HepG2 (cell line): ENCODE measurements at regions not wholly inside any gene's neighbourhood (a gene's known extent, or its start where the extent isn't known, plus 50 kb on each side); places are given as distances from the start of the nearest gene placed in this dataset.

Experiments used
- ATAC-seq: fragments of 200-7000 bp; cut with Tn5 transposase; 3 replicates; pipeline ENCODE4 v1.9.1; 2020; ENCODE audit warnings: mild to moderate bottlenecking, moderate library complexity
- BruUV-seq: library from RNA; stranded (reverse); fragments of 400-500 nt; replicated peaks from 2 replicates; lab custom pipeline; 2021; lab: Mats Ljungman, UMichigan
- CTCF ChIA-PET: fragments of 300-600 bp; formaldehyde crosslinking; extraction: SDS; loops from one replicate; lab custom pipeline; 2021; ENCODE audit warnings: low total read pairs, inconsistent platforms, low intra/inter-chr PET ratio; lab: Yijun Ruan, JAX
- POLR2A ChIA-PET: fragments of 350-600 bp; sonication (Branson Sonifier 250); formaldehyde crosslinking; loops from one replicate; lab custom pipeline; 2020; ENCODE audit warnings: antibody characterized with exemption, inconsistent platforms; lab: Yijun Ruan, JAX
- DNase-seq: peaks from one replicate; pipeline ENCODE4 v3.0.0-alpha.2; 2015; ENCODE audit warnings: low spot score
- FAIRE-seq: peaks from 3 replicates; lab custom pipeline; 2011; peaks lifted over from hg19 to GRCh38; lab: Jason Lieb, UNC
- H2AFZ ChIP-seq: one replicate; pipeline ENCODE4 v1.6.1; 2011; ENCODE audit warnings: low read length, inconsistent platforms
- H3K27ac ChIP-seq: fragments of 300-600 bp; 3 replicates; pipeline ENCODE4 v1.8.0; 2011; ENCODE audit warnings: mixed run types, mild to moderate bottlenecking, mixed read lengths, low read length, inconsistent platforms; ENCODE audit not compliant: insufficient read depth; ENCODE audit errors: extremely low read length
- H3K27me3 ChIP-seq, 2 experiments: fragments of 200-600 bp in 1 of 2; 2 replicates in 1 of 2; 3 replicates in 1 of 2; pipeline versions ENCODE4 v1.6.0 to v1.8.0; 2011; ENCODE audit warnings: low read length in 2 of 2, mild to moderate bottlenecking in 2 of 2, moderate library complexity in 2 of 2, inconsistent platforms in 1 of 2; ENCODE audit not compliant: insufficient read depth in 2 of 2, control insufficient read depth in 1 of 2
- H3K36me3 ChIP-seq, 2 experiments: fragments of 200-600 bp in 1 of 2; replicated peaks in 1 of 2; 2 replicates in 1 of 2; 3 replicates in 1 of 2; pipeline versions ENCODE4 v1.5.1 to v1.8.0; 2011; ENCODE audit warnings: low read length in 2 of 2, inconsistent platforms in 1 of 2; ENCODE audit not compliant: insufficient read depth in 2 of 2, control insufficient read depth in 1 of 2
- H3K4me1 ChIP-seq: 2 replicates; pipeline ENCODE4 v1.5.1; 2012; ENCODE audit warnings: low read length, inconsistent platforms; ENCODE audit not compliant: insufficient read depth
- H3K4me2 ChIP-seq: 2 replicates; pipeline ENCODE4 v1.6.0; 2011; ENCODE audit warnings: low read depth, low read length, inconsistent platforms
- H3K4me3 ChIP-seq, 3 experiments: fragments of 200-600 bp in 1 of 3; sonication (generic), shearing (Covaris generic) in 1 of 3; replicated peaks in 1 of 3; 2 replicates each; pipeline ENCODE4 v1.5.1; 2011 to 2016; ENCODE audit warnings: low read length in 3 of 3, inconsistent platforms in 2 of 3, low read depth in 2 of 3, mild to moderate bottlenecking in 2 of 3, control low read depth in 1 of 3, mixed read lengths in 1 of 3; ENCODE audit not compliant: insufficient read depth in 1 of 3
- H3K79me2 ChIP-seq: one replicate; pipeline ENCODE4 v1.6.1; 2011; ENCODE audit warnings: low read length, inconsistent platforms; ENCODE audit not compliant: insufficient read depth
- H3K9ac ChIP-seq: 2 replicates; pipeline ENCODE4 v1.6.0; 2011; ENCODE audit warnings: mild to moderate bottlenecking, low read depth, low read length, inconsistent platforms; ENCODE audit not compliant: insufficient read depth
- H3K9me3 ChIP-seq: 2 replicates; pipeline ENCODE4 v1.5.1; 2012; ENCODE audit warnings: mild to moderate bottlenecking, low read length
- H4K20me1 ChIP-seq: 2 replicates; pipeline ENCODE4 v1.6.0; 2011; ENCODE audit warnings: inconsistent platforms, mild to moderate bottlenecking, low read length, moderate library complexity; ENCODE audit not compliant: insufficient read depth
- FOXP1 ChIP-seq, 2 experiments: fragments of 450-650 bp in 1 of 2; IDR thresholded peaks; 2 replicates each; pipeline ENCODE4 v1.6.1; 2017 to 2018; ENCODE audit warnings: antibody characterized with exemption in 1 of 2
- GMEB2 ChIP-seq: IDR thresholded peaks from 2 replicates; pipeline ENCODE4 v1.6.1; 2016; ENCODE audit warnings: missing biosample characterization, missing genetic modification reagents, low read depth
- HNRNPK ChIP-seq: fragments of 200-400 bp; formaldehyde crosslinking; IDR thresholded peaks from 2 replicates; pipeline ENCODE4 v1.6.1; 2018; ENCODE audit warnings: low read length, low read depth, moderate library complexity, mild to moderate bottlenecking; ENCODE audit not compliant: poor library complexity, severe bottlenecking
- KAT8 ChIP-seq: IDR thresholded peaks from 2 replicates; pipeline ENCODE4 v1.6.1; 2016; ENCODE audit warnings: missing genetic modification reagents, missing compliant biosample characterization
- KLF12 ChIP-seq: sonication (generic); formaldehyde crosslinking; IDR thresholded peaks from 2 replicates; pipeline ENCODE4 v1.4.0; 2020; ENCODE audit warnings: missing genetic modification reagents, borderline replicate concordance
- KLF9 ChIP-seq: IDR thresholded peaks from 2 replicates; pipeline ENCODE4 v1.6.1; 2016; ENCODE audit warnings: low read depth
- MXD3 ChIP-seq: IDR thresholded peaks from 2 replicates; pipeline ENCODE4 v1.6.1; 2016; ENCODE audit warnings: mild to moderate bottlenecking, missing biosample characterization, missing genetic modification reagents
- NFKBIZ ChIP-seq: IDR thresholded peaks from 2 replicates; pipeline ENCODE4 v1.6.1; 2018; ENCODE audit warnings: missing genetic modification reagents, missing compliant biosample characterization
- RORA ChIP-seq: sonication (generic); formaldehyde crosslinking; IDR thresholded peaks from 2 replicates; pipeline ENCODE4 v1.5.0; 2020; ENCODE audit warnings: mild to moderate bottlenecking, missing genetic modification reagents, moderate library complexity
- XBP1 ChIP-seq: sonication (generic); formaldehyde crosslinking; IDR thresholded peaks from 2 replicates; pipeline ENCODE4 v1.5.0; 2020; ENCODE audit warnings: missing genetic modification reagents
- ZBTB25 ChIP-seq: IDR thresholded peaks from 2 replicates; pipeline ENCODE4 v1.6.1; 2018; ENCODE audit warnings: missing genetic modification reagents
- ZC3H13 ChIP-seq: sonication (generic); formaldehyde crosslinking; IDR thresholded peaks from 2 replicates; pipeline ENCODE4 v1.8.1; 2023; ENCODE audit warnings: mild to moderate bottlenecking, missing genetic modification reagents, moderate library complexity
- ZFP90 ChIP-seq: sonication (generic); formaldehyde crosslinking; IDR thresholded peaks from 2 replicates; pipeline ENCODE4 v1.8.0; 2022; ENCODE audit warnings: missing genetic modification reagents, mild to moderate bottlenecking, inconsistent platforms, borderline replicate concordance
- ZHX1 ChIP-seq: sonication (generic); formaldehyde crosslinking; IDR thresholded peaks from 2 replicates; pipeline ENCODE4 v1.8.1; 2022; ENCODE audit warnings: low read depth, mild to moderate bottlenecking, missing genetic modification reagents
- ZNF292 ChIP-seq: sonication (generic); formaldehyde crosslinking; IDR thresholded peaks from 2 replicates; pipeline ENCODE4 v1.8.1; 2022; ENCODE audit warnings: mild to moderate bottlenecking, low read depth, missing genetic modification reagents, borderline replicate concordance
- ZNF616 ChIP-seq: sonication (generic); formaldehyde crosslinking; IDR thresholded peaks from 2 replicates; pipeline ENCODE4 v1.5.0; 2020; ENCODE audit warnings: low read depth, mild to moderate bottlenecking, missing genetic modification reagents
- ZNF740 ChIP-seq: sonication (generic); formaldehyde crosslinking; IDR thresholded peaks from 2 replicates; pipeline ENCODE4 v1.4.0; 2020; ENCODE audit warnings: missing genetic modification reagents
- WGBS: methylation state at CpG from one replicate; pipeline ENCODE4 v1.1.6; 2017; ENCODE audit warnings: low lambda C conversion rate; 5-methylcytosine and 5-hydroxymethylcytosine counted together
- in situ Hi-C: cut with HindIII; loops from 2 replicates; pipeline ENCODE4 v1.10.0; 2017; ENCODE audit warnings: low pct_unique_long_range_greater_than_20kb; ENCODE audit not compliant: extremely low pct_ligation_motif_present
- intact Hi-C: fragments of 100-400 bp; cut with micrococcal nuclease; formaldehyde crosslinking; loops from one replicate; pipeline ENCODE4 v1.10.0; 2022; ENCODE audit not compliant: unreplicated experiment

- FAIRE-seq: no peak
- H3K79me2 ChIP-seq: no peaks in the 10 kb centered on the region
- H3K9ac ChIP-seq: no peak overlapping the region
- H4K20me1 ChIP-seq: no peaks in the 10 kb centered on the region
- in situ Hi-C loops (no loop called here), intact Hi-C loops (no loop called here)
- no peak overlapping the region for H3K4me3 ChIP-seq
- POLR2A ChIA-PET: no interaction called here
- 48% methylated on average over 2 of the region's 2 CpGs for WGBS
- BruUV-seq: no TSS peak
- H3K4me2 ChIP-seq: no peak overlapping the region
- no peak for ATAC-seq
- DNase-seq: no peak
- H3K27ac ChIP-seq: no peak overlapping the region
- no peaks in the 10 kb centered on the region for H3K4me1 ChIP-seq
- CTCF ChIA-PET: no interaction called here
- TF ChIP-seq NFKBIZ (CRISPR knock-in tag) (no peak), ZNF616 (CRISPR knock-in tag) (no peak), ZFP90 (CRISPR knock-in tag) (no peak), KLF12 (CRISPR knock-in tag) (no peak), ZNF292 (CRISPR knock-in tag) (no peak), FOXP1 (IDR thresholded peaks at IDR 0.05) (no peak), FOXP1 (CRISPR knock-in tag; IDR thresholded peaks at IDR 0.05) (no peak), KLF9 (CRISPR knock-in tag) (no peak), GMEB2 (CRISPR knock-in tag) (no peak), ZBTB25 (no peak), ZC3H13 (no peak), RORA (no peak), XBP1 (no peak), ZHX1 (no peak), HNRNPK (no peak), KAT8 (CRISPR knock-in tag) (no peak), ZNF740 (no peak), MXD3 (CRISPR knock-in tag) (no peak)
- H3K27me3 ChIP-seq: no peaks in the 10 kb centered on the region
- no peak overlapping the region for H2AFZ ChIP-seq
- no peaks in the 10 kb centered on the region for H3K36me3 ChIP-seq
- no peaks in the 10 kb centered on the region for H3K9me3 ChIP-seq
Measured at GRCh38 chr5:110179321-110179720, 489.6 kb downstream of the MAN2A1 start.
